Left colon (tissue), 2 donors: ENCODE measurements at regions not wholly inside any gene's neighbourhood (a gene's known extent, or its start where the extent isn't known, plus 50 kb on each side); places are given as distances from the start of the nearest gene placed in this dataset.

Experiments used
- ATAC-seq: fragments of 200-7000 bp; cut with Tn5 transposase; one replicate; pipeline ENCODE4 v1.9.1; 2020; ENCODE audit warnings: mild to moderate bottlenecking, moderate library complexity
- DNase-seq, 2 donors: peaks; one replicate each; pipeline ENCODE4 v3.0.0-alpha.2; 2020
- intact Hi-C, 2 donors: fragments of 100-400 bp; cut with DNase I in 1 of 2; cut with micrococcal nuclease in 1 of 2; formaldehyde crosslinking; loops; one replicate each; pipeline versions ENCODE4 v1.11.2 to v1.14.0; 2022; cut with DNase I, micrococcal nuclease
- donor health status: DM: no; HTN: no; CAD: no.
- donor health status: DM: yes; HTN: yes; CAD: no.

DNA sequence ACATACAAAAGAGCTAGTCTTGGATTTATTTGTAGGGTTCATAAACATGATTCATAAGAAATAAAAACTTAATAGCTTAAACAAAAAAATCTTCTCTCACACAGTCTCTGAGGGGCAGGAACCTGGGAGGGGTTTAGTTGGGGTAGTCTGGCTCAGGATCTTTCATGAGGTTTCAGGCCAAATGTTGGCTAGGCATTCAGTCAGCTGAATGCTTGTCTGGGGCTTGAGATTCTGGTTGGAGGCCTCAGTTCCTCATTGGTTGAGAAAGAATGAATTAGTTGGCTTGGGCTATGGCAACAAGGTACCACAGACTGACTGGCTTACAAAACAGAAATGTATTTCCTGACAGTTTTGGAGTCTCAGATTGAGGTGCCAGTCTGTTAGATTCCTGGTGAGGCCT, 74.3 kb downstream of the ANKRD7 start:
- DNase-seq (no peak), ATAC-seq (no peak)
- intact Hi-C loops = no loop called here

DNA sequence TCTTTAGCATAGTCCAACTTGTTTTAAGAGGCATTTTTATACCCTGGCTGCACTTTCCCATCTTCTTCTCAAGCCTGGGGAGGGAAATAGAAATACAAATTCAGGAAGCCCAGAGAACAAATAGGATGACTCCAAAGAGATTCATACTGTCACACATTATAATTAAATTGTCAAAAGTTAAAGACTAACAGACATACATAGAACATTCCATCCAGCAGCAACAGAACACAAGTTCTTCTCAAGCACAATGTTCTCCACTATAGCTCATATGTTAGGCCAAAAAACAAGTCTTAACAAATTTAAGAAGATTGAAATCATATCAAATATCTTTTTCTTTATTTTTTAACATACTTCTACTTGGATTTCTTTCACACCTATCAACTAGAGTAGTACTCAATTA, 75.7 kb downstream of the ANKRD7 start:
- ATAC-seq (no peak), DNase-seq (no peak)
- intact Hi-C loops = no loop called here

DNA sequence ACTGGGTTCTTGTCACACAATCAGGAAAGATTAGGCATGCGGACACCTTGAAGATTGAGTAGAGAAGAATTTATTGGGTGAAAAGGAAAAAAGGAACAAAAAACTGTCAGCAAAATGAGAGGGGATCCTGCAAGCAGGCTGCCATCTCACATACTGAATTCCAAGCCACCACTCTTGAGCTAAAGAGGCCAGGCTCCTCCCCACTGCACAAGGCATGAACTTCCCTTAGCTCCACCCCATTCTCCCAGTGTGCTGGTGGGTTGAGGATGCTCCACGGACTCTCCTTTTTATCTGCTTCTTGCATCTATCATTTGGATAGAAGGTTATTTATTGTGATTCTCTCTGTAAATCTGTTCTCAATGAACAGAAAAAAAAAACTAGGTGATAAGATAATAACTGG, 79.6 kb downstream of the ANKRD7 start:
- DNase-seq = no peak
- intact Hi-C loops = no loop called here
- ATAC-seq = no peak

DNA sequence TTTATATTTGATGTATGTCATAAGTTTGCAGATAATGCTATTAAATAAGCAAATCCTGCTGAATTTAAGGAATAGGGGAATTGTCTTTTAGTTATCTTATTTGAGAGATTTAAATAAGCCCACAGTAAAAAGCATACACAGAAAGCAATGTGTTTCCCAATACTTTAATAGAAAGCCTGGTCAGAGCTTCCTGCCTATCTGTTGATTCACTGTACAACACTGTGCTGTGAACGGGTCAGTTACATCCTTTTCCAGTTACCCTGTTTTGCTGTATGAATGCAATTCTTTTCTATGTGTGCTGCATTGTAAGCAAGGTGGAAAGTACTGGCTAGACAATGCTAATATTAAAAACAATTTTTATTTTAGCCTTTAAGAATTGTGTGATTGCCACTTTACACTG, 81.2 kb downstream of the ANKRD7 start:
- ATAC-seq (no peak), DNase-seq (no peak)
- intact Hi-C loops = no loop called here

DNA sequence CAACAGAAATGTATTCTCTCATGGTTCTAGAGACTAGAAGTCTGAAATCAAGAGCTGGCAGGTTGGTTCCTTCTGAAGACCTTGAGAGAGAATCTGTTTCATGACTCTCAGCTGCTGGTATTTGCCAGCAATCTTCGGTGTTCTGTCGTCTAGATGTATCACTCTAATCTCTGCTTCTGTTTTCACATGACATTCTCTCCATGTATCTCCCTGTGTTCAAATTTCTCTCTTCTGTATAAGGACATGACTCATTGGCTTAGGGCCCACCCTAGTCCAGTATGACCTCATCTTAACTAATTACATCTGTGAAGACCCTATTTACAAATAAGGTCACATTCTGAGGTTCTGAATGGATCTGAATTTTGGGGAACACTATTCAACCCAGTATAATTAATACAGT, 82.3 kb downstream of the ANKRD7 start:
- ATAC-seq (no peak), DNase-seq (no peak)
- intact Hi-C loops = no loop called here

DNA sequence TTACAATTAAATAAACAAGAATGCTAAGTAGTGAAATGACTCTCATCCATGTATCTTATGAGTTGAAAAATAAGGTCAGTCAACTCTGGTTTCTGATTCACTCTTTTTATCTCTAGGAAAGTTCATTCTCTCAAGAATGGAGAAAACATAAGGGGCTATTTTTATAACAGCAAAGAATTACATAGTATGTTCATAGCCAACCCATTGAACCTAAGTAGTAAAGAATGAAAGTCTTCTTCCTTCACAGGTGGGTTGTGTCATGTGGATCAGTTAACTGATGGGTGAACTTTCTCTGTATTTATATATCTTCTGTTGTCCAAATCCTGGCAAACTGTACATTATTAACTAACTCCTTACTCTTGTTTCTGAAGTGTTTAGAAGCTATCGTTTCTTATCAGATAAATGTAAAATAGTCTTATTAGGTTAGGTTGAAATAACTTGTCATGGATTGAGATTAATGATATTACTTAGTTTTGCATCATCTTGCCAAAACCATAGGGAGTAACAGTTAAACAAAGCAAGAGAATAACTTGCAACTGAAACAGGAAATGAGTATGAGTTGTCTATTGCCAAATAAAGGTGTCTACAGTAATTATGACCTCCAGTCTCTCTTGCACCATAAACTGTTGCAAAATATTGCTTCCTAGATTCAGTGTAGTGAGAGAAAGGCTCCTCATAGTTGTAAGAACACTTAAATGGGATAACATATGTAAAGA, 86.8 kb downstream of the ANKRD7 start:
- intact Hi-C loops = no loop called here
- peak; percentile 99 for ATAC-seq
- DNase-seq = no peak

DNA sequence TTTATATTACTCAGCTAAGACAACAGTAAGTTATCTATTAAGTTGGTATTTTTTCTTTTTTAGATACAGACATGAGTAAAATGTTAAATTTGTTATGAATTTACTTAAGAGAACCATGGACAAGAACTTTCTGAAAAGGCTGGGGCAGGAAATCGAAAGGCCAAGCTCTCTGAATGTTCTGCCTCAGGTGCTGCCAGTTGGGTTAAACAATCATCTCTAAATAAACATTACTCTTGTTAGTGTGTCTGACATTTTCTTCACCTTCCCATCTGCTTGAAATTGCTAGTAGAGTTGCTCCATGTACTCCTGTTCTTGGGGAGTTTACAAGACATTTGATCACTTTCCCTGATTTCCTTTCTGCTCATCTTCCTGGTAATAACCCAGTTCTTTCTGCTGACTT, 87.5 kb downstream of the ANKRD7 start:
- ATAC-seq (peak; percentile 84), DNase-seq (no peak)
- intact Hi-C loops = no loop called here

DNA sequence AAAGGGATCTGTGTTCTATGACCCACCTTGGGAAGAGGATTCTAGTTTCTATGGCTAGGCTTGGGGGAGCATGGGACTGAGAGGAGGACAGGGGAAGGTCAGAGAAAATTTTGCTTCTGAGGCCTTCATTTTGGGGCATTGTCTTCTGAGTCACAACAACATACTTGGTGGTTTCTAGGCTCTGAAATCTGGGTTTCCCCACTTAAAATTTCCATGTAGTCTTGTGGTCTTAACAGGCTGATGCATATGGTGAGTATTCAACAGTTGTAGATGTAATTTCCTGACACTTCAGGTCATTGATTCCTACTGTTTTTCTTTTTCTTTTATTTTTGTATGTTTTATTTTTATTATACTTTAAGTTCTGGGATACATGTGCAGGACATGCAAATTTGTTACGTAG, 88.5 kb downstream of the ANKRD7 start:
- ATAC-seq (no peak), DNase-seq (no peak)
- intact Hi-C loops = no loop called here

DNA sequence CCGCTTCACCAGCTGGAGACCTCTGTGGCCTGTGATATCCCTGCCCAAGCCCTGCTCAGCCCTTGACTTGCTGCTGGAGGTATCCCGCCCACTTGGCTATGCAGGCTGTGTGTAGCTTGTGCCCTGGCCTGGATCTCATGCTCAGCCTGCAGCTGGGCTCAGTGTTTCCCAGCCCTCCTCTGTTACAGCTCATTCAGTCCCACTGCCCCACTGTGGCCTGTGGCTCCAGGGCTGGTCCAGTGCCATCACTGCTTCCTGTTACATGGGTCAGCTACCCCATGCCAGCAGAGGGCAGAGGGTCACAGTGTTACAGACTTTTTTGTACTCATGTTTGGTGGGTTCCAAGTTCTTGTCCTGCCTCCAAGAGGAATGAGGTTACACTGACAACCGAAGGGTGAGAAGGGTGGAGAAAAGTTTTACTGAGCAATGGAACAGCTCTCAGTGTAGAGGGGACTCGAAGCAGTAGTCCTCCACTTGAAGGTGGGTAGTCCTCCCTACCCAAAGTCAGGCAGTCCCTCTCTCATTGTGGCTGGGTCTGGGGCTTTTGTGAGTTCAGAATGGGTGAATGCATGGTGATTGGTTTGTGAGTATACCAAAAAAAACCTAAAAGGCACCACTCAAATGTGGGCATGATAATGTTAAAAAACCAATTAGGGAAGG, 100.4 kb downstream of the ANKRD7 start:
- ATAC-seq = no peak
- no peak for DNase-seq
- intact Hi-C loops = no loop called here

DNA sequence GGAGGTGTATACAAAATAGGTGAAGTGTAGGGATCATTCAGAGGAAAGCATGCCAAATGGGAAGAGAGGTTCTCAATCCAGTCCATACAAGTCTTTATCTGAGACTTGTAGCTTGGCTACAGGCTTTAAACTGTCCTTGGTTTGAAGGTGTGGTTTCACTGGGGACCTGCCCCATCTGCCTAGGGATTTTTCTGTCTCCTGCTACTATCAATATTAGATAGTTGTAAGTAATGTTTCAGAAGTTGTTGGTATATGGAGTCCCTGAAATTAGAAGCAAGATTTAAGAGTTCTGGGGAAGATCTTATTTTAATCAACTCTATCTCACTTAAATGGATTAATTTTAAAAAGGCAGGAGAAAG, 100.9 kb downstream of the ANKRD7 start:
- DNase-seq (no peak), ATAC-seq (no peak)
- intact Hi-C loops = no loop called here

DNA sequence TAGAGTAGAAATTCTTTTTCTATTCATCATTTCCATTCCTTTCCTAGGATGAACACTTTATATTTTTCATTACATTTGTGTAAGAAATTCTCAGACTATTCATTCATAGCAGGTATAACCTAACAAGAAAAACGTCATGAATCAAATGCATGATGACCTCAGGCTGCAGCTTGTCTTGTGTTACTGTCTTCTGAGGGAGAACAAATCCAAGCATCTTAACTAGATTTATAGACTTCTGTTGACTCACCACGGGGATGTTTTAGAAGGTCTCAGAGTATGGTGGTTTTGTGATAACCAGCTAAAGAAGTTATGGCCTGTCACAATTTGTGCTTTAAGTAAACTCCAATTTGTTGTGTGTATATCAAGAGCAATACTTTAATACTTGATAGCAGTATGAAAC, 102.7 kb downstream of the ANKRD7 start:
- ATAC-seq (no peak), DNase-seq (no peak)
- intact Hi-C loops = no loop called here

DNA sequence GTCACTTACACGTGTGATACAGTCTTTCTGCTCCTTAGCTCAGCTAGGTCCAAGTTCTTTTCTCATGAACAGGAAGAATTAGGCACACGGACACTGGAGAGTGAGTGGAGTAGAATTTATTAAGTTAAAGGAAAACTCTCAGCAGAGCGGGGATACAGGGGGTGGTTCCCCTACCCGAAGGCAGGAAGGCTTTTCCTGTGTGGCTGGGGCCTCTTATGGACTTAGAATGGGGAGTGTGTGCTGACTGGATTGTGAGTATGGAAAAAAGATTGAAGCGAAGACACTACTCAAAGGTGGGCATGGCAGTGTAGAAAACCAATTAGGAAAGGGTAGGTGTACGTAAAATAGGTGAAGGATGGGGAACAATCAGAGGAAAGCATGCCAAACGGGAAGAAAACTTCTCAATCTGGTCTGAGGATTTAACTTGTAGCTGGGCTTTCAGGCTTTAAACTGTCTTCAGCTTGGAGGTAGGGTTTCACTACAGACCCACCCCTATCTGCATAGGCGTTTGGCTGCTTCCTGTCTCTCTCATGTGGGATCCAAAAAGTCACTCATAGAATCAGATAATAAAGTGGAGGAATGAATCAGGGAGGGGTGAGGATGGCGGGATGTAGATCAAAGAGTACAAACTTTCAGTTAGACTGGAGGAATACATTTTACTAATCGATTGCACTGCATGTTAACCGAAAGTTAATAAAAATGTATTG, 104.2 kb downstream of the ANKRD7 start:
- ATAC-seq = no peak
- intact Hi-C loops = no loop called here
- DNase-seq = no peak

DNA sequence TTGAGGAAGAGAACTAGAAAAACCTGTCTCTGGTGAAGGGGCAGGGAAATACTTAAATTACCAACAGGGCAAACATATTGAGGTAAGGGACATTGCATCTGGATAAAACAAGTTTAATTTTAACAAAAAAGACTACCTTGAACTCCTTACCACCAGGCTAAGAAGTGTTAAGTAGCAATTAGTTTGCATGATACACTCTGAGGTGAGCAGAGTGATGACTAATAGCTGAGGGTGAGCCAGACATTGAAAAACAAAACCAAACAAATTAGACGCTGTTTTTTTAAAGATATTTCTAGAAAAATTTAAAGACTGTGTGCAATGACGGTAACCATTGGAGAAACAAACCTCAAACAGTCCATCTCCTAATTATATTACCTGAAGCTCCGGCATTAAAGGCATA, 105.9 kb downstream of the ANKRD7 start:
- ATAC-seq = no peak
- DNase-seq = no peak
- intact Hi-C loops = no loop called here

DNA sequence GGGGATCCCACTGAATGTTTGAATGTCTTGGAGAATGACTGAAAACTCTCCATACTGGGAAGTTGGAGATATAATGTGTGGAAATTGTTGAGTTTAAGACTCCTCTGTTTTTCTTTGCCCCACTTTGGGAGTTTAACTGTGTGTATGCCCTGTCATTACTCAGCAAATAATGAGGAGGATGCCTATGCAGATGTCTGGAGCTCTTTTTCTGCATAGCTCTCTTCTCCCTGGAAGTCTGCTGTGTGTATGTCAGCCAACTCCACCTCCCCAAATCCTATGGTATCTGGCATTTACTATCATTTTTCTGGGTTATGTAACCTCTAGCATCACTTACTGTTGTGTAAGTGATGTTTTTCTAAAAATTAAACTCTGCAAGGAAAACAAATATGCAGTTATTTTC, 122.2 kb downstream of the ANKRD7 start:
- DNase-seq (no peak), ATAC-seq (no peak)
- intact Hi-C loops = no loop called here

DNA sequence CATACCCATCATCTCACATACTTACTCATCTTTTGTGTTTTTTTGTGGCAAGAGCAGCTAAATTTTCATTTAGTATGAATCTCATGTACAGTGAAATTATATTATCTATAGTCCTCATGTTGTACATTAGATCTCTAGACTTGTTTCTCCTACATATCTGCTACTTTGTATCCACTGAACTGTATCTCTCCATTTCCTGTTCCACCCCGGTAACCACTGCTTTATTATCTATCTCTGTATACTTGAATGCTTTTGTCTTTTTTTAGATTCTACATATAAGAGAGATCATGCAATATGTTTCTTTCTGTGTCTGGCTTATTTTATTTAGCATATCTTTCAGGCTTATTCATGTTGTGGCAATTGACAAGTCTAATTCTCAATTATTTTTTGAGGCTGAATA, 125.1 kb downstream of the ANKRD7 start:
- no peak for DNase-seq
- ATAC-seq = no peak
- intact Hi-C loops = no loop called here

DNA sequence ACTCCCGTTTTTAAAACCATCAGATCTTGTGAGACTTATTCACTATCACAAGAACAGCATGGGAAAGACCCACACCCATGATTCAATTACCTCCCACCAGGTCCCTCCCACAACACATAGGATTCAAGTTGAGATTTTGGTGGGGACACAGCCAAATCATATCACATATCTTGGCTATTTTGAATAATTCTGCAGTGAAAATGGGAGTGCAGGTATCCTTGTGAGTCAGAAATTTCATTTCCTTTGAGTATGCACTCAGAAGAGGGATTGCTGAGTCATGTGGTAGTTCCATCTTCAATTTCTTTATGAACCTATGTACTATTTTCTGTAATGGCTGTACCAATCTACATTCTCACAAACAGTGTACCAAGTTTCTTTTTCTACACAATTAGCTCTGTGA, 125.8 kb downstream of the ANKRD7 start:
- DNase-seq (no peak), ATAC-seq (no peak)
- intact Hi-C loops = no loop called here

DNA sequence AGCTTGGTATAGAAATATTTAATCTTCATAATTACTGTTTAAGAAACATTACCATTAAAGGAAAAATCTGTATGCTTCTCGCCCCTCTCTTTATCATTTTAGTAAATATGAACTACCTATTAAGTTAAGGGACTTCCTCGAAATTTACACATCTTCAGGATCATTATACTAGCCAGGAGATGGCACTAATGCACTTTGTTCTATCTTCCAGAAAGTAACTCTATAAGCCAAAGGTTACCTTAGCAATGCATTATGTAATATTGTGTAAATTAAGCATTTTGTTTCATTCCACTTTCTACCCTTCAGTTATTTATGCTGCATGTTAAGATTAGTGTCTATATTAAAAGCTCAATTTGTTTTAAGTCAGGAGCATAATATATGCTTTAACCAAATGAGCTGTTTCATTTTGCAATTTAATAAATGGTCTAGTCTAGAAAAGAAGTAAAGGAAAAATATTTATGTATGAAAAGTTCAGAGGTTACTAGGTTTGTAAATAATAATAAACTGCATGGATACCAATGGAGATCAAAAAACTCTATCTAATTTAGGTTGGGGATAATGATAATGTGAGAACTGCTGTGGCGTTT, 128.5 kb downstream of the ANKRD7 start:
- no peak for DNase-seq
- peak; percentile 71 for ATAC-seq
- intact Hi-C loops = no loop called here

DNA sequence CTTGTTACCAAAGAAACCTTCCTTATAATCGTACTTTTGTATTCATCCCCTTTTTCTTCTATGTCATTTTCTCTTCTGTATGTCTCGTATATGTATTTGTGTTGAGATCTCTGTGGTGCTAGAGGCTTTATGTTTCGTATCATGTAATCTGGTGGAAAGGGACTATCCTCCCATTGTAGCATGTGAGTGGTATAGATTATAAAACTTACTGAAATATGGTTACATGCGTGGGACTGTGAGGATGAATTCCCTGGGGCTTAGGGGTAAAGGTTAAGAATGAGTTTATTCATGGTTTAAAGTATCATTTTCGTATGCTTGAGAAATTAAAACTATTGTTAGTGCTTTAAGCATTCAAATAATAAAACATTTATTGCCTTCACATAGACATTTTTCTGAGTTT, 141.9 kb downstream of the ANKRD7 start:
- intact Hi-C loops = no loop called here
- ATAC-seq (no peak), DNase-seq (no peak)

DNA sequence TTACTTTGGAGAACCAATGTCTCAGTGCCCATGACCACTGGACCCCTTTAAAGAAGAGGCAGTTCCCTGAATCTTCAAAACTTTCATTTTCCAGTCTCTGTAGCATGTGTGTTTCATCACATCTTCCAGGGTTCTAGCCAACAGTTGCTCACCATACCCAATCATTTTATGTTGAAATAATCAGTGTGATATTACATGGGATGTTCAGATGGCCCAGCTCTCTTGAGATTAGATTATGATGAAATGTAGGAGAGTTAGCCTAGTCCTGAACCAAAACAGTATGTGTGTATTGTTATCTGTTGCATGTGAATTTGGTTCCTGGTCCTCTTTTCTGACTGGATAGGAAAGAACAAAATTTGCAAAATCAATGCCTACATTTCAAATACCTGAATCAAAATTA, 144.5 kb downstream of the ANKRD7 start:
- ATAC-seq = no peak
- intact Hi-C loops = no loop called here
- DNase-seq = no peak

DNA sequence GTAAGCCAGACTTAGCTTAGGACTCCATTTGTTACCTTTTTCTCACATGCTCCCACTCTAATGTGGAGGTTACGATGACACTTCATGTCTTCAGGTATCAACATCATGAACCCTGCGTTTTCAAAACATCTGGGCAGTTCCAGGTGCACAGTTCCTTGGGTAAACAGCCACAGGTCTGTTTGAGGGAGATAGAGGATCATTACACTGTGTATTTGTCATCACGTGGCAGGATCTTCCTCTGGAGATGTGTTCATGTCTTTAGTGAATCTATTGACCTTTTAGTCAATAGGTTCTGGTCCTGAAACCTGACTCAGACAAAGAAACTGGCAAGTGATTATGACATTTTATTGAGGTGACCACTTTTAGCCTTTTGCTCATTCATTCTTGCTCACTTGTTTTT, 145.5 kb downstream of the ANKRD7 start:
- intact Hi-C loops = no loop called here
- ATAC-seq (no peak), DNase-seq (no peak)
